ENCODE measurements at regions not wholly inside any gene's neighbourhood (a gene's known extent, or its start where the extent isn't known, plus 50 kb on each side); places are given as distances from the start of the nearest gene placed in this dataset.

DNA sequence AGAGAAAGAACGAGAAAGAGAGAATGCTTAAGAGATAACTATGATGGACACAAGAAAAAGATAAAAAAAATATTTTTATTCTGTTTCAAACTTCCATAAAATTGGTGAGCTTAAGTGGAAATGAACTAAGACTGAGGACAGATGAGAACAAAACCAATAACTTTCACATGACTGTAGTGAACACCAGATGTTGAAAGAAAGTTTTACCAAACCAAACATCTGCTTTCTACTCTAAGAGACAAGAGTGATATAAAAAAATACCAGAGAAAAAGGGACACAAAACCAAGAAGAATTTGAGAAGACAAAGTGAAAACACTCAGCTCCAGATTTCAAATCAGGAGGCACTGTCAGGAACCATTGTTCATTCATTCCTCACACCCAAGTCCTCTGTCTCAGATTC is 147.9 kb downstream of the IMPG2 start:
- DNase-seq (ENCODE audit: low read depth), result no peak

DNA sequence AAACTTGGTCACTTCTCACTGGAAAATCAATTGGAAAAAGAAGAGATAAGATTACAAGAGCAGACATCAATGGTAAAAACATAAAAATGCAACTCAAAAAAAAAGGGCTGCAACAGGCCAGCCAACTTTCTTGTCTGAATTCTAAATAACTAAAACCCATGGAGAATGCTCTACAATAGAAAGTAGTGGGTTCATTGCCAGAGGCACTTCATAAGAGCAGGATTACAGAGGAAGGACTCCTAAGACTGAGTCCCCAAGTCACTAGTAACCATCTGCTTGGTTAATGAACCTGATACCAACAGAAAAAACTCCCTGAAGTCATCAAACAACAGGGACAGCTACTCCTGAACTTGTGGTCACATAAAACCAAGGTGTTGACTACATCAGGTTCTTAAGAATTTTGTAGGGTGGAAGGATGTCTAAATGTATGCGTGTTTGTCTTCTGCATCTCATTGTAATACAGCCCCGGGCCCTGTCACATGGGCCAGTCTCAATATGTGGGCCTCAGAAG is 148.6 kb downstream of the IMPG2 start:
- no peak for DNase-seq (ENCODE audit: low read depth)

DNA sequence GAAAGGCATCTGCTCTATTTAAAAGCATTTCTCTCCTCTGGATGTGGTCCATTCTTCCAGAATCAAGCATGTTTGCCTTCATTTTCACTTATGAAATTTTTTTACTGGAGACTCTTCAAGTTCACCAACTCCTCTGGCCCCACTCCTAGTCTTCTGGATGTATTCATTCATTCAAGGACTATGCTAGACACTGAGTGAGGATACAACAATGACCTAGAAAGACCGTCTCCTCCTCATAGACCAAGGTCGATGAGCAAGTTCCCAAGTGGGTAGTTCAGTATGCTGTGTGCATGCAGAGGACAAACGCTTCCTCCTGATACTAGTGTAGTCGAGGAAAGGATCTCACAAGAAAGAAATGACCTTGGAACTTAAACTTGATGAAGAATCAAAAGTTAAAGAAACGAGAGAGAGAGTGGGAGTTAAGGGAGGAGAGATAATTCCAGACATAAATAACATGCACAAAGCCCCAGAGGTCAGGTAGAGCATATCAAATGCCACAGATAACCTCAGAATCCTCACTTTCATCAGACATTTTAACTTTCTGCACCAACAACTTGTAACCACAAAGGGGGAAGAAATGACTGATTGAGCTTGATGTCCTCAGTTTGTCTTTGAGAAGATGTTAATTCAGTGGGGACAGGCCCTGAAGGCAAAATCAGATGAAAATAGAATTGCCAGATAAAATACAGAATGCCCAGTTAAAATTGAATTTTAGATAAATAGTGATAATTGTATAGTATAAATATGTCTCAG is 149.4 kb downstream of the IMPG2 start:
- DNase-seq (ENCODE audit: low read depth), result no peak

DNA sequence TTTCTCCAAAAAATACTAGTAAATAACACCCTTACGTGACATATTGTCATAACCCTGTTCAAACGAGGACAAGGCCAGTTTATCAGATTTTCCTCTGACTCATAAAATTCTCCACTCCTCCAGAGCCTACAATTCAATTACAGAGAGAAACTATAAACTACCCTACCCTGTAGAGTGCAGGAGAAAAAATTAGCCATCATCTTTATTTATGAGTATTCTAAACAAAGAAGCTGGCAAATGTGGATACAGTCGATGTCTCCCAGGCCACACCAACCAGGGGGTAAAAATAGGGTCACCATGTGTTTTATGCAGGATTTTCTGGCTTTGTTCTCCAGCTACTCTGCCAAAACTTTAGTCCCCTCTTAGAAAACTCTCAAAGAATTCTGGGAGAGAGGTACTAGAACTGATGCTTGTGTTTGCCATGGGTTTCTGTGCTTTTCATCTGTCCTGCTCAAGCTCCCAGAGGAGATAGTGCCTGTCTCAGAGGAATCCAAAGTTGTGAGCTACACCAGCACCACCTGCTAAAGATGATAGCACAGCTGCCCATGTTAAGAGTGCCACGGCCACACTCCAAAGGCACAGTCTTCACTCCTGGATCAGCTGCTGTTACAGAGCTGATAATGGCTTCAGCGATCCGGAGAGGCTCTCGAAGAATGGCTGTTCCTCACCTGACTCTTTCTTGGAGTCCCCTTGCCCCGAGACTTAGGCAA is 150.2 kb downstream of the IMPG2 start:
- no peak for DNase-seq (ENCODE audit: low read depth)

DNA sequence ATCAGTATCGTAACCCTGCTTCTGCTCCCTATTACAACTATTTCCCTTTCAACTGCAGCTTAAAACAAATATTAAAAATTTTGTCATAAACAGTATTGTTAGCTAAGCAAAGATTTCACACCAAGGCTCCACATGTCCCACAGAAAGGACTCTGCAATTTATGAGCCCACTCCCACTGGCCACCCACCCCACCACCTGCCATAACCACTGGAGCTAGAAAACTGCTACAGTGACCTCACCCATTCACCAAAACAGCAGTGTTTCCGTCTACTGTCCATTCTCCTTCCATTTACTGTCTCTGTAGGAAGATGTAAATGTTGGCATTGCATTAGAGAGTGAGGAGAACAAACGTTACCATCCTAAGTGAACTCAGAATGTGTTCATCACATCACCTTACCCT is 150.9 kb downstream of the IMPG2 start:
- DNase-seq (ENCODE audit: low read depth), result no peak

DNA sequence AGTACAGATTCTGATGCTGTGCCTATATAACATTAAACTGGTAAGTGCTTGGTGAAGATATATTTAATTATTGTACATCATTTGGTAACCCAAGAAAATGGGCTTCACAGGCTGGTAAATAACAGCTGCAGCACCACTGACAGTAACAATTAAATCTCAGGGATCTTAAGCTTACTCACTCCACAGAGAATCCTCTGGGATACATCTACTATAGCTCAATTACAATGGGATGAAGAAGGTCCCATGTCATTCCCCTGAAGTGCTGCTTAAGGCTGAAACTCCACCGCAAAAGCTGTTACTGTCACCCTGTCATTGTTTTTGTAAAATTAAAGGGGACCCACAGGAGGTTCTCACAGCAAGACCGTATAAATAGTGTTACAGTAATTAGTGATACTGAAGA is 153.0 kb downstream of the IMPG2 start:
- DNase-seq (ENCODE audit: low read depth), result no peak

DNA sequence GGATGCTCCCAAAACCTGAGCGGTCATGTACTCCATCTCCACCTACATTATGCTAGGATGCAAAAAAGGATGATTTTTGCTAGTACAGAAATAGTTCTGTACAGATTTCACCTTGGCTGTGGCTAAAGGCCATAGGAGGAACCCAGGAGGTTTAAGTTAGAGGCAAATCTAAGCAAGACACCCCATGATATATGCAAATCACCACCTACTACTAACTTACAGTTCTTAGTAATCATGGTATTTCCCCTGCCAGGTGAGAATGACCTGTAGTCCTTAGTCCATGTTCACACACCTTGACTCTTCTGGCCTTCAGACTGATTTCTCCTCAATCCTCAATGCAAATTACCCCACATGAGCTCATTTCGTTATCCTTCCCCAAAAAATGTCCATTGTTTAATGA is 154.2 kb downstream of the IMPG2 start:
- no peak for DNase-seq (ENCODE audit: low read depth)

DNA sequence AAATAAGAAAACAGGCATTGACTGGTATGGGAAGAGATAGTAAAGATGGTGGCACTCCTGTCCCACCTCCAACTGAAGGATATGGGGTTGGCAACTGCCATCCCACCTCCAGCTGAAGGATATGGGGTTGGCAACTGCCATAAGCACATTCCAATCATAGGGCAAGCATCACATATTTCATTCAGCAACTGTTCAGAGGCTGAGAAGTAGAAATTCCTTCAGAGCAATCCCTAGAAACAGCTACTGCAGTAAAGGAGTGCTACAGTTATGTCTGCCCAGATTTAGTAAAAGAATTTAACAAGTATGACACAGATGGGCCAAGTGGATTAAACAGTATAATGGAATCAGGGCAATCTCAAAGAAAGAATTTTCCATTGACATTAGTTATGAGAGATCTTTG is 156.8 kb downstream of the IMPG2 start:
- DNase-seq (ENCODE audit: low read depth), result no peak

DNA sequence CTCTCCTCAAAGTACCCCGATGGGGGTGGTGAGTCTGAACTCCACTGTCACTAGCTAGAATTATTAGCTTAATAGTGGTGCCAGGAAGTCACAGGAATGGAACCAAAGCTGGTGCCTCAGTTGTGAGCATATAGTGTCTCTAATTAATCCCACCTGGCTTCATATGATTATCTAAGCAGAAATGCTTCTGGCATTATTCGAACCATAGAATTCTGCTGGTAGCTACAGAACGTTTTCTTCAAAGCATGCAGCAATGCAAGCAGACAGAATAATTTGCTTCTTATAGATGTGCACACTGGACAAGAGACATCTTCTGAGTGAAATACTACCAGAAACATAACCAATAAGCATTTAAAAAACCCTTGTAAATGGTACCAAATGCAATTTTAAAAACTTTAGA is 160.9 kb downstream of the IMPG2 start:
- DNase-seq (ENCODE audit: low read depth), result no peak

DNA sequence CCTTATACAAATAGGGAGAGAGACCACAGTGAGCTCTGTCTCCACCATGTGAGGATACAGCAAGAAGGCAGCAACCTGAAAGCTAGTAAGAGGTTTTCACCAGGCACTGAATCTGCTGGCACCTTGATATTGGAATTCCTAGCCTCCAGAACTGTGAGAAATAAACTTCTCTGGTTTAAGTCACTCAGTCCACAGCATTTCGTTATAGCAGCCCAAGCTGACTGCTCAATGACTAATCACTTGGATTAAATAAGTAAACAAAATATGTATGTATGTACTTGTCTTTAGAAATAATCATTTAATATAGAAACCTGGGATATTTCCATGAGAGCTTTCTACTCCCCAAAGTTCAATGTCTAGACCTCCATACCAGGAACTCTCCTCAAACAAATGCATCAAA is 162.0 kb downstream of the IMPG2 start:
- no peak for DNase-seq (ENCODE audit: low read depth)

DNA sequence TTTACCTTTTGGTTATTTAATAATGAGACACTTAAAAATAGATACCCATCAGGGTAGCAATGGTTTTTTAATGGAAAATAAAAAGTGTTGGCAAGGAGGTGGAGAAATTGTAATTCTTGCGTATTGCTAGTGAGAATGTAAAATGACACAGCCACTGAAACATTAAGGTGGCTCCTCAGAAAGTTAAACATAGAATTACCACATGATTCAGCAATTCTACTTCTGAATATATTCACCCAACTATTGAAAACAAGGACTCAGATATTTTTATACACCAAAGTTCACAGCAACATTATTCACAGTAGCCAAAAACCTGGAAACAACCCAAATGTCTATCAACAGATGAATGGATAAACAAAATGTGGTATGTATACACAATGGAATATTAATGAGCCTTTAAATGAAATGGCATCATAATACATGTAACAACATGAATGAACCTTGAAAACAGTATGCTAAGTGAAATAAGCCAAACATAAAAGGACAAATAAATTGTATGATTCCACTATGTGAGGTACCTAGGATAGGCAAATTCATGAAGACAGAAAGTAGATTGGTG is 163.5 kb downstream of the IMPG2 start:
- DNase-seq (ENCODE audit: low read depth), result no peak

DNA sequence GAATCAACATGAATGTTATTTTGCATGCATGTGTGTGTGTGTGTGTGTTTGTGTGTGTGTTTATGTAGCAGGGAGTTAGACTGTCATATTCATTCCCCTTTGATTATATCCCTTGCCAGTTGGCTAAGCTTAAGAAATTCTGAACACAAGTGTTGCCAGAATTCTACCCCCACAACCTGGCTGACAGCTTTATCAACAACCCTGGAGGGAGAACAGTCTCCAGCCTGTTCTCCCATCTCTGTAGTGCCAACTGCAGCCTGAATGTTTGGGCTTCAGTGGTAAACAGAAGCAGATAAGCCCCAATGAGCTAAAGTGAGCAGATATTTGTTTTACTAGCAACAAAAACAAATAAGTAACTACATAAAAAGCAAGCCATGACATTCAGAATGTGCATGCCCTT is 162.6 kb upstream of the ABI3BP start:
- DNase-seq (ENCODE audit: low read depth), result no peak

DNA sequence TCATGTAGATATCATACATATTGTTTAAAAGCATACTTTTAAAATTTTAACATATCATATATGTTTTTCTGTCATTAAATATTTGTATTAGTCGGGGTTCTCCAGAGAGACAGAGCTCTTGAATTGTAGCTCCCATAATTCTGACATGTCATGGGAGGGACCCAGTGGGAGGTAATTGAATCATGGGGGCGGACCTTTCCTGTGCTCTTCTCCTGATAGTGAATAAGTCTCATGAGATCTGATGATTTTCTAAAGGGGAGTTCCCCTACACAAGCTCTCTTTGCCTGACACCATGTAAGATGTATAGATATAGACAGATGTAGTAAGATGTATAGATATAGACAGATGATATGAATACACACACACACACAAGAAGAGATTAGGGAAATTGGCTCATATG is 161.2 kb upstream of the ABI3BP start:
- DNase-seq (ENCODE audit: low read depth), result no peak

DNA sequence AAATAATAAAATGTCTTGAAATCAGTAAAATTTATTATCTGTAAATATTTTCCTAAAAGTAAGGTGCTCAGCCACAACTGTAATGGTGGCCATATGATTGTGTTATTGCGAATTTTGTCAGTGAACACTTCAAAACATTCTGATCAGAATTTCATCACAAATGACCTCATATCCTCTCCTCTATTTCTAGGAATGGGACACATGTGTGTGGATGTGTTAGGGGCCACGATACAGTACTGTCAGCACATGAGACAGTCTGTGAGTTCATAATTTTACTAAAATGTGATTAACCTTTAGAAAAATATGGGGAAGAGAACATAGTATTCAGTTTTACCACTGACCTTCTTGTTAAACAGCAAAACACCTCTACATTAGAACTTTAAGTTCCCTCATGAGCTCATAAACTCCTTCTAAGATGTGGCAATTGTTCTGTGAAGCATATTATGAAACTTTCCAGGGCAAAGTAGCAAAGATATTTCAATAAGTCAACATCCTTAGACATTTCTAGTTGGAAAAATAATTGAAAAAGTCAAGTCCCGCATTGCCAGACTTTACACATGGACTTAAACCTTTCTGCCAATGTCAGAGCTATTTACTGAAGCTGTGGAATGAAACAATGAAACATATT is 158.2 kb upstream of the ABI3BP start:
- DNase-seq (ENCODE audit: low read depth), result no peak

DNA sequence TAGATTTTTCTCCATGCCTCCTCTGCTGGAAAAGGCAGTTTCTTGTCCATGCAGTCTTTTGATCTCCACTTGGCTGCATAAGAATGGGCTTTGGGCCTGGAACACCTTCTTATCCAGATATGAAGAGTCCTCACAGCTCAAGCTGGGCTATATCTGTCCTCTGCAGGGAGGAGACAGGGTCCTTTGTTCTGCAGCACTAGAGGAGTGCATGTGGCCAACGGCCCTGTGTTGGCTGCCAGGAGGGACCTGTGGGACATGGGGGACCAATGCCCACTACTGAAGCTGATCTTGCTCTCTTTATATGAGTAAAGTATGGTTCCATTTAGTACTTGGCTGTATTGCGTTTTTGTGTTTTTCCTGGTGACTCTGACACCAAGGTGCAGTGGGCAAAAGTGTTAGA is 157.3 kb upstream of the ABI3BP start:
- no peak for DNase-seq (ENCODE audit: low read depth)

DNA sequence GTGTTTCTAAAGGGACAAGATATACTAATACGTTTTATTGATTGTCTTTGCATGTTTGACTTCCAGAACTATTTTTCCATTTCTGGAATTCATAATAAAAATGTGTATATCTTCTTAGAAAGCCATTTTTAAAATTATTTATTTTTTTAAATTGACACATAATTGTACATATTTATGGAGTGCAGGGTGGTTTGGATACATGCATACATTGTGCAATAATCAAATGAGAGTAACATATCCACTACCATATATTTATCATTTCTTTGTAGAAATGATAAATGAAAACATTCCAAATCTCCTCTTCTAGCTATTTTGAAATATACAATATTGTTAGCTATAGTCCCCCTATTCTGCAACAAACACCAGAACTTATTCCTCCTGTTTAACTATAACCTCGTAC is 156.5 kb upstream of the ABI3BP start:
- DNase-seq (ENCODE audit: low read depth), result no peak

DNA sequence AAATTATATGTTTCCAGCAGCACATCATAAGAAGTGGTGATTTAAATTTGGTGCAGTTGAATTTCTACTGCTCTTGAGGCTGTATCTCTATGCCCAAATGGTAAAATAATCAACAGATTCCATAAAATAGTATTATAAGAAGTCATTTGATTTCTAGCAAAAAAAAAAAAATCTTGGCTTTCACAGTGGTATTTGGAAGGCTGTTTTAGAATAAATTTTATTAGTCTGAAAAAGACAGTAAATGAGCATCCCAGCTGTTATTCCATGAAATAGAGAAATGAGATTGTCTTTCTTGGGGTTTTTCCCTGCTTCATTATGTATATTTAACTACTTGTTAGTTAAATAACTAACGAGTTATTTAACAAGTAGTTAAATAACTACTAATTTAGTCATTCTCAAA is 156.0 kb upstream of the ABI3BP start:
- no peak for DNase-seq (ENCODE audit: low read depth)

DNA sequence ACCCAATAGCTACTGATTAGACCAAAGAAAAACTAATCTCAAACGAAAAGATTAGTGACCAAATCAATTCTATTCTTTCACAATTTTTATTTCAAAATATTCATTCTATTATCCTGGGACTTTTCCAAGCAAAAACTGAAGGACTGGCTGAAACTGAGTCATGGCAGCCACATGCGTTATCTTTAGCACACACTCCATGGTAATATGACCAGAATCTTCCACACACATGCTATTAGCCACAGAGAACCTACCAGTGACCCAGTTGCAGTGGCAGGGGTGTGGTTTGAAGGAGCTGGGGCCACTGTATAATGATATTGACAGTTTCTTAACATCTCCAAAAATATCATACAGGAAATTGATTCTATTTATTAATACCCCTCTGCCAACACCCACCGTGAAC is 154.8 kb upstream of the ABI3BP start:
- no peak for DNase-seq (ENCODE audit: low read depth)

DNA sequence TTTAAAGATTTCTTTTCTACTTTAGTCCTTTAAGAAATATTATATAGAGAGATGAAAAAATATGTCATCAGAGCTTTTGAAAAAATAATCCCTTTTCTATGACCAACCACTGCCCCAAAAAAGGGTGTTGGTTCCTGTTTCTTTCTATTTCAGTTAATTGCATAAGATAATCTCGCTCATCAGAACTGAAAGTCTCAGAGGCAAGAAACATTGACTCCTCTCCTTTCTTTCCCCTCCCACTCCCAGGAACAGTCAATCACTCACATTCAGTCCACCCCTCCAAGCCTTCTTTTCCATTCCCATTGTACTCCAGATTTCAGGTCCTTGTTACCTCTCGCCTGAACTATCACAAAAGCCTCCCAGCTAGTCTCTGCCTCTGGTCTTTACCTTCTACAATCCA is 153.7 kb upstream of the ABI3BP start:
- DNase-seq (ENCODE audit: low read depth), result no peak

DNA sequence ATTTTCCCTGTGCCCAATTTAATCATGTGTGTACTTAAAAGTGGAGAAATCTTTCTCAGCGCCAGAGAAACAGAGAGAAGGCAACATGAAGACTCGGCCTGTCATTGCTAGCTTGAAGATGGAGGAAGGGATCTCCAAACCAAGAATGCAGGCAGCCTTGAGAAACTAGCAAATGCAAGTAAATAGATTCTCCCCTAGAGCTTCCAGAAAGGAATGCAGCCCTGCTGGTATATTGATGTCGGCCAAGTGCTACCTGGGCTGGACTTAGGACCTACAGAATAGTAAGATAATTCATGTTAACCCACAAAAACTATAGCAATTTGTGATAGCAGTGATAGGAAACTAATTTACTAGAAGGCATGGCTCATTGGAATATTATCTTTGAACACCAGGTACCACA is 150.9 kb upstream of the ABI3BP start:
- DNase-seq (ENCODE audit: low read depth), result no peak

DNA sequence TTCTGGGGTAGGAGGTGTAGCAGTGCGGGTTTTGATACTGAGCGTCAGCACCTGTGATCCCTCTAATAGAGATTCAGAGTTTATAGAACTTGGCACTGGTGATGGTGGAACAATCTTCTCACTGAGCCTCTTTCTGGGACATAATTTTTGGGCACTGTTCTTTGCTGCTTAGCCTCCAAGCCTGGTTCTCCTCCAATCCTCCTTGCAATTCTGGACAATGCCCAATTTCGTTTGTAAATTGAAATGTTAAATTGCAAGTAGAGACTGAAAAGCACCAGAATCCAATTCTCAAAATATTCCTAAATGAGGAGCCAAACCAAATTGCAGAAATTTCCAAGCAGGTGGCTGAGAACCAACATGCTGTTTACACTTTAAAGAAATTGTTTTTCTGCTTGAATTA is 149.8 kb upstream of the ABI3BP start:
- DNase-seq (ENCODE audit: low read depth), result no peak

DNA sequence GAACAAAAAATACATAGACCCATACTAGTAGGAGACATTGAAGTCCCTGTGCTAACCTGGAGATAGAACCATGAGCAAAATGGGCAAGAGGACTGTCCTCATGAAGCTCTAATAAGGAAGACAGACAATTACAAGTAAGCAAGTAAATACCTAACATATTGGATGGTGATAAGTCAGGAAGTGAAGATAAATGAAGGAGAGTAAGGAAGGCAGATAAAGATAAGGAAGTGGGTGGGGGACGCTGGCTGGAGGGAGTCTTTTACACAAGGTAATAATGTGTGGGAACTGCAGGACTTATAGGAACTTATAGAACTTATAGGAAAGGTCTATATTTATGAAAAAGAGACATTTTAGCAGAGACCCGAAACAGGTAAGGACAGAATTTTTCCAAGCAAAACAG is 148.9 kb upstream of the ABI3BP start:
- DNase-seq (ENCODE audit: low read depth), result no peak

DNA sequence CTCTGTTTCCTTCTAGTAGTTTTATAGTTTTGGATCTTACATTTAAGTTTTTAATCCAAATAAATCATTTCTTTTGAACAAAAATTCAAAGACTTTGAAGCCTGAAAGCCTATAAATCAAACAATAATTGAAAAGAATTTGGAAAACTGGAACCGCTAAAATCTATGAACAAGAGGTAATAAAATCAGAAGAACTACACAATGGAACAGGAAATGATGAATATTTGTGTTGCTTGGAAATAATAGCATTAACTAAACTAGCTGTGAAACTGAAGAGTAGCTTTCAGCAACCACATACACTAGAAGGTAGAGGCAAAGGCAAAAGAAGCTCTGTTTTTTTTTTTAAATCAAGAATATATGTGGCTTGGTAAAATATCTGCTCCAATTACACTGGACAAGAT is 147.9 kb upstream of the ABI3BP start:
- no peak for DNase-seq (ENCODE audit: low read depth)
